CD14-positive monocyte (primary cell): ENCODE measurements at regions not wholly inside any gene's neighbourhood (a gene's known extent, or its start where the extent isn't known, plus 50 kb on each side); places are given as distances from the start of the nearest gene placed in this dataset.

Experiments used
- DNase-seq, 3 donors: peaks; one replicate each; pipeline ENCODE4 v3.0.0-alpha.2; 2011 to 2022
- H2AFZ ChIP-seq: 2 replicates; pipeline ENCODE4 v1.6.0; 2012; ENCODE audit warnings: mild to moderate bottlenecking, low read depth, low read length, inconsistent platforms; ENCODE audit not compliant: insufficient read depth, poor library complexity, severe bottlenecking
- H3K27ac ChIP-seq, 2 donors: 1 replicate in 1 of 2; 2 replicates in 1 of 2; pipeline ENCODE4 v1.5.1; 2012 to 2013; ENCODE audit warnings: low read length in 2 of 2, control low read depth in 1 of 2, inconsistent platforms in 1 of 2, low read depth in 1 of 2, mild to moderate bottlenecking in 1 of 2
- H3K27me3 ChIP-seq, 2 donors: one replicate each; pipeline versions ENCODE4 v1.6.0 to v1.6.1; 2011 to 2013; ENCODE audit warnings: low read length in 2 of 2; ENCODE audit not compliant: control insufficient read depth in 2 of 2, insufficient read depth in 2 of 2
- H3K36me3 ChIP-seq, 2 donors: replicated peaks in 1 of 2; 1 replicate in 1 of 2; 2 replicates in 1 of 2; pipeline versions ENCODE4 v1.5.1 to v1.6.1; 2012 to 2013; ENCODE audit warnings: low read length in 2 of 2, control low read depth in 1 of 2, inconsistent platforms in 1 of 2, mild to moderate bottlenecking in 1 of 2; ENCODE audit not compliant: insufficient read depth in 2 of 2, control insufficient read depth in 1 of 2
- H3K4me1 ChIP-seq, 2 donors: 1 replicate in 1 of 2; 2 replicates in 1 of 2; pipeline versions ENCODE4 v1.5.1 to v1.6.1; 2012 to 2013; ENCODE audit warnings: low read length in 2 of 2, control low read depth in 1 of 2, inconsistent platforms in 1 of 2, mild to moderate bottlenecking in 1 of 2, moderate library complexity in 1 of 2; ENCODE audit not compliant: insufficient read depth in 2 of 2, control insufficient read depth in 1 of 2
- H3K4me2 ChIP-seq: replicated peaks from 2 replicates; pipeline ENCODE3; 2012; ENCODE audit warnings: low read length, moderate library complexity, mild to moderate bottlenecking; ENCODE audit not compliant: poor library complexity, severe bottlenecking; ENCODE audit errors: extremely low read depth
- H3K4me3 ChIP-seq, 3 experiments: fragments of 200-600 bp in 1 of 3; sonication (generic) in 1 of 3; replicated peaks in 1 of 3; 1 replicate in 2 of 3; 2 replicates in 1 of 3; pipeline ENCODE4 v1.5.1; 2011 to 2013; ENCODE audit warnings: low read length in 3 of 3, mild to moderate bottlenecking in 3 of 3, control low read depth in 2 of 3, low read depth in 2 of 3, inconsistent platforms in 1 of 3, moderate library complexity in 1 of 3
- H3K79me2 ChIP-seq: 2 replicates; pipeline ENCODE4 v1.6.0; 2012; ENCODE audit warnings: mild to moderate bottlenecking, control low read depth, inconsistent platforms, low read length, moderate library complexity; ENCODE audit not compliant: insufficient read depth
- H3K9ac ChIP-seq: 2 replicates; pipeline ENCODE4 v1.6.0; 2017; ENCODE audit warnings: low read length, mild to moderate bottlenecking; ENCODE audit not compliant: insufficient read depth, poor library complexity, severe bottlenecking
- H3K9me3 ChIP-seq, 2 donors: replicated peaks in 1 of 2; 1 replicate in 1 of 2; 2 replicates in 1 of 2; pipeline versions ENCODE4 v1.5.1 to v1.6.1; 2012 to 2013; ENCODE audit warnings: low read length in 2 of 2, control low read depth in 1 of 2; ENCODE audit not compliant: control insufficient read depth in 1 of 2, insufficient read depth in 1 of 2
- H4K20me1 ChIP-seq: 2 replicates; pipeline ENCODE4 v1.6.0; 2012; ENCODE audit warnings: mild to moderate bottlenecking, low read length, control low read depth, moderate library complexity; ENCODE audit not compliant: insufficient read depth
- H3K27ac Mint-ChIP-seq, 7 donors: one replicate each; pipeline ENCODE4 v1.8.0; 2020; ENCODE audit warnings: mild to moderate bottlenecking in 7 of 7, mixed read lengths in 7 of 7, moderate library complexity in 6 of 7, inconsistent platforms in 2 of 7
- H3K27me3 Mint-ChIP-seq, 3 donors: one replicate each; pipeline ENCODE4 v1.8.0; 2021 to 2022; ENCODE audit warnings: low read depth in 3 of 3, mild to moderate bottlenecking in 3 of 3, mixed read lengths in 3 of 3, moderate library complexity in 3 of 3, inconsistent platforms in 1 of 3
- H3K36me3 Mint-ChIP-seq, 2 donors: one replicate each; pipeline ENCODE4 v1.8.0; 2020; ENCODE audit warnings: mixed read lengths in 2 of 2, inconsistent platforms in 1 of 2, mild to moderate bottlenecking in 1 of 2
- H3K4me1 Mint-ChIP-seq: one replicate; pipeline ENCODE4 v1.8.0; 2020; ENCODE audit warnings: mild to moderate bottlenecking, mixed read lengths
- H3K4me3 Mint-ChIP-seq, 2 donors: one replicate each; pipeline ENCODE4 v1.8.0; 2020; ENCODE audit warnings: mild to moderate bottlenecking in 2 of 2, mixed read lengths in 2 of 2, moderate library complexity in 1 of 2
- H3K9me3 Mint-ChIP-seq, 7 donors: one replicate each; pipeline ENCODE4 v1.8.0; 2020 to 2022; ENCODE audit warnings: mixed read lengths in 7 of 7, mild to moderate bottlenecking in 6 of 7, moderate library complexity in 6 of 7, inconsistent platforms in 2 of 7
- CTCF ChIP-seq: fragments of 200-600 bp; IDR thresholded peaks from one replicate; pipeline ENCODE4 v1.8.0; 2022; ENCODE audit warnings: antibody characterized with exemption, mild to moderate bottlenecking
- WGBS: methylation state at CpG from one replicate; pipeline ENCODE4 v1.1.5; 2013; ENCODE audit warnings: missing lambda C conversion rate; ENCODE audit not compliant: insufficient coverage; 5-methylcytosine and 5-hydroxymethylcytosine counted together
- intact Hi-C, 2 donors: fragments of 100-400 bp; cut with micrococcal nuclease; formaldehyde crosslinking; loops; one replicate each; pipeline versions ENCODE4 v1.15.0 to v1.15.1; 2023

- intact Hi-C loops = no loop called here
- WGBS = 97% methylated on average over 9 of the region's 11 CpGs
- Mint-ChIP-seq H3K4me3 (no peak overlapping the region), H3K36me3 (no peaks in the 10 kb centered on the region), H3K4me1 (peaks cover 7% of the 10 kb centered on the region), H3K9me3 (peaks cover 0 to 10% (median 2%) of the 10 kb centered on the region in 7 donors), H3K27me3 (peaks cover 0 to 2% (median 1%) of the 10 kb centered on the region in 3 donors), H3K27ac (no peak overlapping the region)
- no peak overlapping the region for H3K9ac ChIP-seq
- H3K27me3 ChIP-seq = no peaks in the 10 kb centered on the region
- no peak for DNase-seq
- H2AFZ ChIP-seq = no peak overlapping the region
- H3K27ac ChIP-seq = no peak overlapping the region
- H3K79me2 ChIP-seq = no peaks in the 10 kb centered on the region
- H3K4me2 ChIP-seq = no peak overlapping the region
- H3K4me1 ChIP-seq = peaks cover 0 to 7% of the 10 kb centered on the region in 2 donors
- no peaks in the 10 kb centered on the region for H3K36me3 ChIP-seq
- no peaks in the 10 kb centered on the region for H4K20me1 ChIP-seq
- H3K9me3 ChIP-seq = no peaks in the 10 kb centered on the region
- no peak overlapping the region for H3K4me3 ChIP-seq
- TF ChIP-seq CTCF = no peak
Measured at GRCh38 chr13:29947839-29948238, 97.4 kb upstream of the UBL3 start.

- Mint-ChIP-seq H3K4me3 (no peak overlapping the region), H3K27me3 (peaks cover 0 to 3% (median 2%) of the 10 kb centered on the region in 3 donors), H3K27ac (no peak overlapping the region), H3K4me1 (peaks cover 7% of the 10 kb centered on the region), H3K9me3 (peaks cover 0 to 4% (median 0%) of the 10 kb centered on the region in 7 donors), H3K36me3 (no peaks in the 10 kb centered on the region)
- no peak for DNase-seq
- intact Hi-C loops = no loop called here
- no peak overlapping the region for H2AFZ ChIP-seq
- H3K36me3 ChIP-seq = no peaks in the 10 kb centered on the region
- no peaks in the 10 kb centered on the region for H3K27me3 ChIP-seq
- no peaks in the 10 kb centered on the region for H3K9me3 ChIP-seq
- H3K4me1 ChIP-seq = peaks cover 0 to 7% of the 10 kb centered on the region in 2 donors
- 61% methylated on average over 5 of the region's 6 CpGs for WGBS
- no peak overlapping the region for H3K4me3 ChIP-seq
- H3K9ac ChIP-seq = no peak overlapping the region
- H3K4me2 ChIP-seq = no peak overlapping the region
- no peaks in the 10 kb centered on the region for H3K79me2 ChIP-seq
- no peaks in the 10 kb centered on the region for H4K20me1 ChIP-seq
- no peak for TF ChIP-seq CTCF
- H3K27ac ChIP-seq = no peak overlapping the region
Measured at GRCh38 chr13:29946093-29946492, 95.7 kb upstream of the UBL3 start.
